ENCODE measurements at regions not wholly inside any gene's neighbourhood (a gene's known extent, or its start where the extent isn't known, plus 50 kb on each side); places are given as distances from the start of the nearest gene placed in this dataset.

DNA sequence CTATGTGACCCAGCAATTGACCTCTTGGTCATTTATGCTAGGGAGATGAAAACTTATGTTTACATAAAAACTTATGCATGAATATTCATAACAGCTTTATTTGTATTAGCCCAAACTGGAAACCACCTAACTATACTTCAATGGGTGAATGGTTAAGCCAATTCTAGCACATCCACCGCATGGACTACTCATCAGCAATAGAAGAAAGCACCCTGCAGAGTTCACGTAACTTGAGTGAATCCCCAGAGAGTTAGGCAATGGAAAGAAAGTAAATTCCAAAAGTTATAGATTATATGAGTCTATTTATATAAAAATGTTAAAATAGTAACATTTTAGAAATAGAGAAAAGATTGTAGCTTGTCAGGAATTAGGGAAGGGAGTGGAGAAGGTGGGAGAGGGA is 60.2 kb upstream of the NRG3 start:
- TF ChIP-seq, protein P1, sequence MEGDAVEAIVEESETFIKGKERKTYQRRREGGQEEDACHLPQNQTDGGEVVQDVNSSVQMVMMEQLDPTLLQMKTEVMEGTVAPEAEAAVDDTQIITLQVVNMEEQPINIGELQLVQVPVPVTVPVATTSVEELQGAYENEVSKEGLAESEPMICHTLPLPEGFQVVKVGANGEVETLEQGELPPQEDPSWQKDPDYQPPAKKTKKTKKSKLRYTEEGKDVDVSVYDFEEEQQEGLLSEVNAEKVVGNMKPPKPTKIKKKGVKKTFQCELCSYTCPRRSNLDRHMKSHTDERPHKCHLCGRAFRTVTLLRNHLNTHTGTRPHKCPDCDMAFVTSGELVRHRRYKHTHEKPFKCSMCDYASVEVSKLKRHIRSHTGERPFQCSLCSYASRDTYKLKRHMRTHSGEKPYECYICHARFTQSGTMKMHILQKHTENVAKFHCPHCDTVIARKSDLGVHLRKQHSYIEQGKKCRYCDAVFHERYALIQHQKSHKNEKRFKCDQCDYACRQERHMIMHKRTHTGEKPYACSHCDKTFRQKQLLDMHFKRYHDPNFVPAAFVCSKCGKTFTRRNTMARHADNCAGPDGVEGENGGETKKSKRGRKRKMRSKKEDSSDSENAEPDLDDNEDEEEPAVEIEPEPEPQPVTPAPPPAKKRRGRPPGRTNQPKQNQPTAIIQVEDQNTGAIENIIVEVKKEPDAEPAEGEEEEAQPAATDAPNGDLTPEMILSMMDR (IDR thresholded peaks at IDR 0.05) = no peak
- no peak for TF ChIP-seq POLR2A (IDR thresholded peaks at IDR 0.05)

Data from tibial nerve (tissue), 3 donors.